ENCODE measurements at regions not wholly inside any gene's neighbourhood (a gene's known extent, or its start where the extent isn't known, plus 50 kb on each side); places are given as distances from the start of the nearest gene placed in this dataset.

- no peak for FAIRE-seq
Measured at GRCh38 chr10:54940418-54940817, 139.4 kb upstream of the PCDH15 start.

- FAIRE-seq = no peak
Measured at GRCh38 chr10:54914049-54914448, 113.0 kb upstream of the PCDH15 start.

GRCh38 chr10:54909165-54909564, 108.1 kb upstream of the PCDH15 start:
- no peak for FAIRE-seq

- no peak for FAIRE-seq
Measured at GRCh38 chr10:54908019-54908418, 107.0 kb upstream of the PCDH15 start.

- FAIRE-seq = no peak
Measured at GRCh38 chr10:54906940-54907339, 105.9 kb upstream of the PCDH15 start.

- no peak for FAIRE-seq
Measured at GRCh38 chr10:54905578-54906192, 104.7 kb upstream of the PCDH15 start.

- FAIRE-seq = no peak
Measured at GRCh38 chr10:54904833-54905232, 103.8 kb upstream of the PCDH15 start.

- FAIRE-seq = no peak
Measured at GRCh38 chr10:54903745-54904144, 102.7 kb upstream of the PCDH15 start.

GRCh38 chr10:54900584-54900983, 99.6 kb upstream of the PCDH15 start:
- no peak for FAIRE-seq

GRCh38 chr10:54880996-54881395, 80.0 kb upstream of the PCDH15 start:
- FAIRE-seq = no peak

- FAIRE-seq = no peak
Measured at GRCh38 chr10:54869022-54869421, 68.0 kb upstream of the PCDH15 start.

GRCh38 chr10:54866666-54867065, 65.6 kb upstream of the PCDH15 start:
- no peak for FAIRE-seq

- no peak for FAIRE-seq
Measured at GRCh38 chr10:54854843-54855242, 53.8 kb upstream of the PCDH15 start.

- no peak for FAIRE-seq
Measured at GRCh38 chr10:54854389-54854788, 53.4 kb upstream of the PCDH15 start.

GRCh38 chr10:54853883-54854282, 52.9 kb upstream of the PCDH15 start:
- no peak for FAIRE-seq

Data from A204.1 (cell line).